GM10266 (cell line): ENCODE measurements at regions not wholly inside any gene's neighbourhood (a gene's known extent, or its start where the extent isn't known, plus 50 kb on each side); places are given as distances from the start of the nearest gene placed in this dataset.

Experiments used
- DNase-seq: peaks from one replicate; pipeline ENCODE4 v3.0.0; 2012; ENCODE audit errors: extremely low spot score
- CTCF ChIP-seq: IDR thresholded peaks from 2 replicates; pipeline ENCODE4 v1.5.1; 2012; ENCODE audit warnings: mild to moderate bottlenecking, low read depth; ENCODE audit not compliant: control insufficient read depth, insufficient read depth; ENCODE audit errors: missing control alignments

GRCh38 chr1:177629526-177629925, 340.3 kb downstream of the SEC16B start:
- TF ChIP-seq CTCF, result no peak
- DNase-seq, result no peak

- no peak for DNase-seq
- no peak for TF ChIP-seq CTCF
These were observed 342.5 kb downstream of the SEC16B start for GRCh38 chr1:177627148-177627910.

GRCh38 chr1:177620636-177621190, 349.1 kb downstream of the SEC16B start:
- DNase-seq, result no peak
- TF ChIP-seq CTCF, result no peak

GRCh38 chr1:177615251-177615650, 354.6 kb downstream of the SEC16B start:
- no peak for DNase-seq
- no peak for TF ChIP-seq CTCF

- DNase-seq, result no peak
- no peak for TF ChIP-seq CTCF
These were observed 358.5 kb downstream of the SEC16B start for GRCh38 chr1:177611402-177611801.

GRCh38 chr1:177609953-177610352, 359.9 kb downstream of the SEC16B start:
- TF ChIP-seq CTCF, result no peak
- DNase-seq, result no peak

- TF ChIP-seq CTCF, result no peak
- no peak for DNase-seq
These were observed 368.9 kb downstream of the SEC16B start for GRCh38 chr1:177600936-177601335.
